Astrocyte of the cerebellum (primary cell): ENCODE measurements at regions not wholly inside any gene's neighbourhood (a gene's known extent, or its start where the extent isn't known, plus 50 kb on each side); places are given as distances from the start of the nearest gene placed in this dataset.

Source experiments
- DNase-seq: peaks from one replicate; pipeline ENCODE4 v3.0.0-alpha.2; 2011; ENCODE audit warnings: low read depth
- H3K4me3 ChIP-seq: 2 replicates; pipeline ENCODE4 v1.5.1; 2011; ENCODE audit warnings: mild to moderate bottlenecking, low read depth, low read length, moderate library complexity
- in situ Hi-C: cut with HindIII; loops from 2 replicates; pipeline ENCODE4 v1.10.0; 2017; ENCODE audit warnings: low sequenced_read_pairs
- TF ChIP-seq, protein P1 (sequence below): IDR thresholded peaks from 2 replicates; pipeline ENCODE4 v1.5.1; 2012; ENCODE audit warnings: low read length, low read depth, moderate library complexity, mild to moderate bottlenecking; ENCODE audit errors: missing control alignments

DNA sequence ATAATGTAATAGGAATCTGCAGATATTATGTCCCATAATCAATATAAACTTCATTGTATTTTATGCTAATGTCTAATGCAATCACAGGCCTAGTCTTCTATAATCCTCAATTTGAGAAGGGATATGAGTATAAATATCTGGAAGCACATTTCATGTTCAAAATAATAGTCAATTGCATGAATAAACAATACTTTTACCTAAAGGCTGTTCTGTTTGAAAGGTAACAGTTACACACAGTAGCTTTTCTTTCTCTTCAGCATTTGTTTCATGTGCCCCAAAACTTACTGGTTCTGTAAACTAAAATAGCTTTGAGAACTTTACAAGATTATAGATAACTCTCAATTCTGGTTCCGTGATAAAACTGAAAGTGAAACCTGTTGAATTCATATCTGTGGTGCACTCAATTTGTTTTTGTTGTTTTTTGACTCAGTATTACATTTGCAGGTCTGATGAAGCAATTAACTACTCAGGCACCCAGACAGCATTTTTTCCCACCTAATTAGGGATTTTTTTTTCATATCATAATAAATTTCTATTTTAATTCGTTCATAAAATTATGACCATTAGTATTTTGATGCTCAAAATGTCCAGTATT is 1193.8 kb downstream of the SLITRK1 start:
- in situ Hi-C loops, result no loop called here

DNA sequence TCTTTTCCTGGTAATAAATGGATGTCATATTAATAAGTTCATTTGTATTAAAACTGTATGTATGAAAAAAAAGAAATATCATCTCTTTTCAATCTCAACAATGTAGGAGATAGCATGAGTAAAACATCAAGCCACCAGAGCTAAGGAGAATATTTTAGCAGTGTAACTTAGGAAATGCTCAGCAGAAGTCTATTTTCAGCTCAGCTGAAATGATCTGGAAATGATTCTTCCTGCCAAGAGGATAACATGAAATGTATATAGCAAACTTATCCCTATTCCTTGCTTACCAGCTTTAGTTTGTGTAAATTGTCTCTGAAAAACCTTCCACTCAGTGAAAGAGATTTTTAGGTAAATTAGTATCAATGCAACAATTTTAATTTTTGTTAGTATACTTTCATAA is 1194.4 kb downstream of the SLITRK1 start:
- TF ChIP-seq, protein P1, sequence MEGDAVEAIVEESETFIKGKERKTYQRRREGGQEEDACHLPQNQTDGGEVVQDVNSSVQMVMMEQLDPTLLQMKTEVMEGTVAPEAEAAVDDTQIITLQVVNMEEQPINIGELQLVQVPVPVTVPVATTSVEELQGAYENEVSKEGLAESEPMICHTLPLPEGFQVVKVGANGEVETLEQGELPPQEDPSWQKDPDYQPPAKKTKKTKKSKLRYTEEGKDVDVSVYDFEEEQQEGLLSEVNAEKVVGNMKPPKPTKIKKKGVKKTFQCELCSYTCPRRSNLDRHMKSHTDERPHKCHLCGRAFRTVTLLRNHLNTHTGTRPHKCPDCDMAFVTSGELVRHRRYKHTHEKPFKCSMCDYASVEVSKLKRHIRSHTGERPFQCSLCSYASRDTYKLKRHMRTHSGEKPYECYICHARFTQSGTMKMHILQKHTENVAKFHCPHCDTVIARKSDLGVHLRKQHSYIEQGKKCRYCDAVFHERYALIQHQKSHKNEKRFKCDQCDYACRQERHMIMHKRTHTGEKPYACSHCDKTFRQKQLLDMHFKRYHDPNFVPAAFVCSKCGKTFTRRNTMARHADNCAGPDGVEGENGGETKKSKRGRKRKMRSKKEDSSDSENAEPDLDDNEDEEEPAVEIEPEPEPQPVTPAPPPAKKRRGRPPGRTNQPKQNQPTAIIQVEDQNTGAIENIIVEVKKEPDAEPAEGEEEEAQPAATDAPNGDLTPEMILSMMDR, result no peak
- in situ Hi-C loops, result no loop called here

More for the DNA sequence above, 1193.8 kb downstream of the SLITRK1 start:
- no peak overlapping the region for H3K4me3 ChIP-seq
- TF ChIP-seq, protein P1, result no peak
- DNase-seq, result no peak

DNA sequence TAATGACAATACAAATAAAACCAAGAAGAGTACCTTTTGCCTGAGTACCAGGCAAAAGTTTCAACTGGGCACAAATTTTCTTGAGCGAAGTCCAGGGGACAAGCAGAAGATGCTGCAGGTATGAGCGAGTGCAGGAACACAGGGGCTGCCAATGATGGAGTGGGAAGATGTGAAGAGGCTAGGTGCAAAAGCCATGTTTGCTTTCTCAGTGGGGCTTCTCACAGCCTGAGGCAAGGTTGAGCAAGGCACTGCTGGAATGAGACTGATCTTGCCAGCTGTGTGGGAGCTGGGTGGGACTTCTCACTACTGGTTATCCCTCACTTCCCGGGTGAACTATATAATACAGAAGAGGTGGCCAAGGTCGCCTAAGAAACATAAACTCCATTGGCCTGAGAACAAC is 1200.7 kb downstream of the SLITRK1 start:
- H3K4me3 ChIP-seq, result no peak overlapping the region
- TF ChIP-seq, protein P1, result no peak
- in situ Hi-C loops, result no loop called here
- no peak for DNase-seq

More for the DNA sequence above, 1194.4 kb downstream of the SLITRK1 start:
- no peak for DNase-seq
- no peak overlapping the region for H3K4me3 ChIP-seq

DNA sequence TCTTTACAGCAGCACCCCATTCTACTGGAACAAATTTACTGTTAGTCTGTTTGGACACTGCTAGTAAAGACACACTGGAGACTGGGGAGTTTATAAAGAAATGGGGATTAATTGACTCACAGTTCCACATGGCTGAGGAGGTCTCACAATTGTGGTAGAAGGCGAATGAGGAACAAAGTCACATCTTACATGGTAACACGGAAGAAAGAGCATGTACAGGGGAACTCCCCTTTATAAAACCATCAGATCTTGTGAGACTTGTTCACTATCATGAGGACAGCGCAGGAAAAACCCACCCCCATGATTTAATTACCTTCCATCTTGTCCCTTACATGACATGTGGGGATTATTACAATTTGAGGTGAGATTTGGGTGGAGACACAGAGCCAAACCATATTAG is 1204.2 kb downstream of the SLITRK1 start:
- H3K4me3 ChIP-seq, result no peak overlapping the region
- TF ChIP-seq, protein P1, result no peak
- DNase-seq, result no peak
- in situ Hi-C loops, result no loop called here

DNA sequence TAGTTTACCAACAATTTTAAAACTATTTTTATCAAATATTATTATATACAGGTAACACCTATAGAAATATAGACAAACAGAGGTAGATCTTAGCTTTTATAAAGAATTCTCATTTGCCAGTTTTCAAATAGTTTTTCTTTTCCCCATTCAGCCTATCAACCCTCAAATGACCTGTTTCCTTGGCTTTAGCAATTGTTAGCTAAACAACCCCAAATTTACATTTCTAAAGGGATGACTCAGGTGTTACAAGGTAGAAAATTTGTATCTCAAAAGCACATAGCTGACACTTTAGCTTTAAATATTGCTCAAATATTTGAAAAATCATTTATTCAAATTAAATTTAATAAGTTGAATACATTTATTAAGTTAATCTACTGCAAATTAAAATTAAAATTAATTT is 1207.2 kb downstream of the SLITRK1 start:
- DNase-seq, result no peak
- in situ Hi-C loops, result no loop called here
- H3K4me3 ChIP-seq, result no peak overlapping the region
- TF ChIP-seq, protein P1, result no peak

DNA sequence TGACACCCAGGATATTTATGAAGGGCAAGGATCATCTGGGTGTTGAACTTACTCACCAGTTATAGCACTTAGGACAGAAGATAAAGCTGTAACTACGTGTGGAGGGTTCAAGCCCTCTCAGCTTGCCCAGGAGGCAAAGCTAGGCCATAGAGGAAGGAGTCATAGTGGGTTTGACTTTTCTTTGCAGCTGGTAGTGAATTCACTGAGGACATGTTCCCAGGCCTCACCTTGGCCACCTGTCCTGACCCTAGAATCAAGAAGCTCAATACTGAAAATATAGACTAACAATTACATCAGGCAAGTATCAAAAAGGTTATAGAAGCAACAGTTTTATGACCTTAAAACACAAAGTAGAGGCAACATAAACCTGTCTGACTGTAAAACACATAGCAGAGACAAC is 1207.7 kb downstream of the SLITRK1 start:
- DNase-seq, result no peak
- in situ Hi-C loops, result no loop called here
- no peak overlapping the region for H3K4me3 ChIP-seq
- TF ChIP-seq, protein P1, result no peak
